HG02623 (cell line): ENCODE measurements at regions not wholly inside any gene's neighbourhood (a gene's known extent, or its start where the extent isn't known, plus 50 kb on each side); places are given as distances from the start of the nearest gene placed in this dataset.

Source experiments
- ATAC-seq: cut with Tn5 transposase; IDR thresholded peaks from one replicate; pipeline ENCODE4 v1.9.1; 2021; ENCODE audit warnings: moderate library complexity; ENCODE audit not compliant: unreplicated experiment

DNA sequence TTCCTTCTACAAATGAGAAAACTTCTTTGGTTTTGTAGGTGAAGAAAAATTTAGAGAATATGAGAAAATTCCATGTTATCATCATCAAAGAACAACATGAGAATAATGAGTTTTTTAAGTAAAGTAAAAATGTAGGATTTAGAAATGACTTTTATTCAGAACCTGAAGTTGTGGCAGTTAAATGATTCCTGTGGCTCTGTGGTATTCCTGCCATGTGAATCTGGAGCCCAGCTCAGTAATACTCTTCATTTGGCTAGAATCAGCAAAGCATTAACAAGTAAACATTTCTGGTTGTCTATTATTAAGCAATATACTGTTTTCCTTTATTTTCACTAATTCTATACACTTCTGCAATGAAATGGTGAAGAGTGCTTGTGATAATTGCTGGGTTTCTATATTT, 95.6 kb upstream of the E2F7 start:
- ATAC-seq: no peak

DNA sequence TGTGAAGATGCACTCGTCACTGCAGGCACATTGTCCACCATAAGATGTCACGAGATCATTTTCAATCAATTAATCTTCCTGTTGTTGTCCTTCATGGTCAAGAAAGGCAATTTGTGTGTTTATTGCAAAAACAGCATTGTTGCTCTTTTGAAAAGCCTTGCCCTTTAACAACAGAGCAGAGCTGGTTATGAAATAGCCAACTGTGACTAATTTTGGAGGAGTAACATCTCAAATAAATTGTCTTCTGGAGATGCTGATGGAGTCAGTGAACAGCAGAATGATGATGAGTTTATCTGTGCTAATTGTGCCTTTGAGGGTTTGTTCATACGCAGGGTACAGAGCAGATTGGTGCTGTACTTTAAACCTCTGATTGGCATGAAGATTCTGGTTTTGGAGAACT, 88.3 kb upstream of the E2F7 start:
- ATAC-seq: no peak

DNA sequence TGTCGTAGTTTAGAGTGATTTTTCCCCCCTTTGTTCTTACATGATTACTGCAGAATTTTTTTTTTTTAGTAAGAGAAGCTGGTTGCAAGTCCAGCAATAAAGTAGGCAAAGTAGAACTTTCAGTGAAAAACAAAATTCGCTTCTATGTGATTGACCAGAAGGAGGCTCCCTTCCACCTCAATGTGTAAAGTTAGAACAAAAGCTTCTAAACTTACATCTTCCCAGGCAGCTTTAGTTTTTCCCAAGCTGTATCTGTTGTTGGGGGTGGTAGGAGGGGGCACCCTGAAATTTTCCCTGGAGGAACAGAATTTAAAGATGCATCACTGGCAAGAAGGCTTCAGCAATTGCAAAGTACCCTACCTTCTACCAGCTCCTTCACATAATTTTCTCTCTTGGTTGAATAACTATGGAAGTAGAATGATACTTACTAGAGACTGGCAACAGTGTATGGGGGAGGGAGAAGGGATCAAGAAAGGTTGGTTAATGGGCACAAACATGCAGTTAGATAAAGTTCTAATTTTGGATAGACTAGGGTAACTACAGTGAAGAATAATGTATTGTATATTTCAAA, 87.3 kb upstream of the E2F7 start:
- ATAC-seq: no peak

DNA sequence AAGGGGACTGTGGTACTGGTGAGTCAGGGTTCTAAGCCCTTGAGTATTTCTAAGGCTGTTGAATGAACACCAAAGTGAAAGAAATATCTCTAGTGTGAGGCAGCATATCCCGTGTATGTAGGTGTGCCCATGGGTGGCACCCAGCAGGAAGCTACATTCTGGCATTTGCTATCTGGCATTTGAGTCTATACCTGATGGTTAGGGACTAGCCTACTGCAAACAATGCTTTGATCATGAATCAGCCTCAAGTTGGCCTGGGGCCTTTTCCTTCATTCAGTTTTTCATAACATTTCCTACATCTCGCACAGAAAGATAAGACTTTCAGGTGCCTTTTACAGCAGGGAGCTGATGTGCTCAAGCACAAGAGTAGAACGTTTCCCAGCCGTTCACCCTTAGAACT, 85.7 kb upstream of the E2F7 start:
- no peak for ATAC-seq

DNA sequence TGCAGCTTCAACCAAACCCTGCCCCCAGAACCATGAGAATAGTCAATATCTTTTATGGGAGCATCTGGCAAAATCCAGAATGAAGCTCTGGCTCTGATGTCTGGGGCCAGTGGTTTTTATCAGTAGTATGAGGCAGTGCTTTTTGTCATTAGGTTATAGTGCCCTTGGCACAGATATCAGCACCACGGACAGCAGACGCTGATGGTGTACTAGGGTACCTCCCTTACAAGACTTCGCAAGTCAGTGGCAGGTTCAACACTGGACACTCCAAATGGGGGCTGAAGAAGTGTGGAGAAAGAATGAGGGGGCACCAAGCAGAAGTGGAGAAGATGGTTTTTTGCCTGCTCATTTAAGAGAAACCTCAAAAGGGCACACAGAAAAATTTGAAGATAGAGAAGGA, 68.2 kb upstream of the E2F7 start:
- no peak for ATAC-seq

DNA sequence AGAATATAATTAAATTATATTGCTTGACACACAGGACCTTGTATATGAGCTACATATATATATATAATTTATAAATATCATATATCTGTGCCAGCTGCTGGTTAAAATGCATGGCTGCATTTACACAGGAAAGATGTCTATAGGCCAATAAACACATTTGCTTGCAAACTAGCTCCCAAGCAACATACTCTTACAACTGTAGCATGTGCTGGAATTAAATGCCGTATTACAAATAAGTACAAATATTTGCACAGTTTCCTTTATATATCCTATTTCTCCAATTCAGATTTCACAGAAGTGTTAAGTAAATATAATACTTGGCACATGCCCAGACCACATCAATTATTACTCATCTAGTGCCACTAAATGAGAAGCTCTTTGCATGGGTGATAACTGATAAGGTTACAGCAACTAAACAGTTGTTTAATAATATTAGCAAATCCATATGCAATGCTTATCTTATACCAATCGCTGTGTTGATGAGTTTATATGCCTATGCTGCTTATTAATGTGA, 66.7 kb upstream of the E2F7 start:
- no peak for ATAC-seq

DNA sequence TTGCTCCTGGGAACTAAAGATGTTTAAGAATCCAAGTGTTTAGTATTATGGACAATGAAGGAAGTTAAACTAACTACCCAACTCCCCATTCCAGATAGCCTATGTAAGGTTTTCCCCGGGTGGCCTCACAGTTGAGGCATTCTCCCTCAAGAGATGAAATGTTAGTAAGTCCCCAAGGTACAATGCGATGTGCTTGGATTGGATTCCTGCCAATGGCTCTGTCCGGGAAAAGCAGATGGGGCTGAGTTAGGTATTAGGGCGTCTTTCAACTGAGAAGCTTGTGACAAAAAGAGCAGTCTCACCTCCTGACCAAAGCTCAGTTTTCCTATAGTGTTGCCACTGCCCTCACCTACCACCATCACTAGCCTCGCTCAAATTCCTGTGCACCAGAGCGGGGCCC, 64.8 kb upstream of the E2F7 start:
- no peak for ATAC-seq

DNA sequence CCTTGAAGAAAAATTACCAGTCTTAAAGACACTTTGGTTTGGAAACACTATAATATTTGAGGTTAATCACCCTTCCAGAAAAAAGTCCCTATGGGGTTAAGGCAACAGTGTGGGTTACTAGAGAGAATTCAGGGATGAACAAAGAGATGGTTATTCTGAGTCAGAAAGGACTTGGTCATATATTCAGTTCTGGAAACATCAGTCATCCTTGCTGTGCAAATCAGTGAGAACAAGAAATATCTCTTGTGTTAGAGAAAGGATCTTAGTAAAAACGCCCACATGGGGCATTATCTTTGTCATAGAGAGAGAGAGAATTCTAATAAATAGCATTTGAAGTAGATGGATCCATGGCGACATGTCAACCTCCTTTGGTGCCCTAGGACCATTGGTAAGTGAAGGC, 59.4 kb upstream of the E2F7 start:
- ATAC-seq: peak; percentile 78

DNA sequence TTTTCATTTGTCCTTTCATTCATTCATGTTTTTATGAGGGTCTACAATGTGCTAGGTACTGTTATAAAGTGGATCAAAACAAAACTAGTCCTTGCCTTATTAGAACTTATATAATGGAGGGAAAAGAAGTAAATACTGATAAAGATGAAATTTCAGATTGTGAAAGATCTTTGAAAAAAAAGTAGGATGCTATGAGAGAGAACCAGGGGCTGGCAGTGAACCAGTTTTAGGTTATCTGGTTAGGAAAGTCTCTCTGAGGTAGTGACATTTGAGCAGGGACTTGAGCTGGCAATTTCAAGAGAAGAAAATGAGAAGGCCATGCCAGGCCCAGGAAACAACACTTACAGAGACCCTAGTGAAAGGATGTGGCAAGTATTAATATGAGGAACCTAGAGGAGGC, 57.3 kb upstream of the E2F7 start:
- no peak for ATAC-seq

DNA sequence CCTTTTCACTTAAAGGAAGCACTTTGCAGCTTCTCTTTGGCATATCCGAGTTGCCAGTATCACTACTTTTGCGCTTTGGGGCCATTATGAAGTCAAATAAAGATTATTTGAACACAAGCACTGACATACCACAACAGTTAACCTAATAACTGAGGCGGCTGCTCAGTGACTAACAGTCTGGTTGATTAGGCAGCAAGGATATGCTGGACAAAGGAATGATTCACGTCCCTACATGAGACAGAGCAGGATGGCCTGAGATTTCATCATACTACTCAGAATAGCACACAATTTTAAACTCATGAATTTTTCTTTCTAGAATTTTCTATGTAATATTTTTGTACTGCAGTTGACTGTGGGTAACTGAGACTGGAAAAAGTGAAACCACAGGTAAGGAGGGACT, 56.9 kb upstream of the E2F7 start:
- no peak for ATAC-seq

DNA sequence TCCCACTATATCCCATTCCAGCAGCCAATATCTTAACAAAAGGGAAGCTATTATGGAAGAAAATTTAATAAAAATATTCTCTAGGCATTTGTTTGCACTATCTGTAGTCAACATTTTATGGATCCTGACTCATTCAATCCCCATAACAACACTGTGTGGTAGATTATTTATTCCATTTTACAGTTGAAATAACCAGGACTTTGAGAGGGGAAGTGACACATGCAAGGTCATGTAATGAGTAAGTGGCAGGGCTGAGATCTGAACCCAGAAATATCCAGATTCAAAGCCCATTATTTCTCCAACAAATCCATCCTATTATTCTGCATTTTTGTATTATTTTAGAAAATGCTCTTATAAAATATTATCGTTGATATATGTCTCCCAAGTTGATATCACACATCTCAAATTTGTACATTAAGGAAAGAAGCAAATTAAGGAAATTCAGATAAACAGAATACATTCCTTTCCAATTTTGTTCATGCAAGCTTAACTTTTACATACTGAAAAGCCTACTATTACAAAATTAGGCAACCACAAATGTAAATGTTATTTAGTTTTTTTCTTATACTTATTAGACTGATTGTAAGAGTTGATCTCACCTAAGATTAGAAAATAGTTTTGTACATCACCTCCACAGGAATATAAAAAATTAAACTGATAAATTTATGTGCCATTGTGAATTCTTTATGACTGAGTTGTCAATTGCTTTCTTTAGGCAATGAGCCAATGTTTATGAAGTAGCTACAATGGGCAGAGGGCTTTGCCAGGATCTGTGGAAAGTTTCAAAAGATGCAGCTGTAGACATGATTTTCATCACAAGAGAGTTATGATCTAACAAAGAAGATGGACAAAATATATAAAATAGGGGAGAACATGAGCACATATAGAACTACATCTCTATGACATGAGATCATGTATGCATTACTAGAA, 55.1 kb upstream of the E2F7 start:
- no peak for ATAC-seq

DNA sequence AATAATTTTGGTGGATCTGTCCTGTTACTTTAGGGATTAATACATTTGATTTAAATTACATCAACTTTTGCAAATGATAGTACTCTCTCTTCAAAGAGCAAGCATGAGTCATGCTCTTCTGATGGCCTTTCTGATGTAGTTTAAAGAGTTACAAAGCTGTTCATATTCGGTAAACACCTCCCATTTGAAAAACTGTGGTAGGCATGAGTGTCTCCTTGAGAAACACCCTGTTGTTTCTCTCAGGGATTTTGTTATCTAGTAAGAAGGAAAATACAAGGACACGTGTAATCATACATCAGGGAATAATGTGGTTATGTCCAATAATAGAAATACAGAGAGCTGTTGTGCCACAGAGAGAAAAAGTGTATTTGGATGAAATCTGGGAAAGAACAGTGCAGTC, 53.3 kb upstream of the E2F7 start:
- ATAC-seq: no peak

DNA sequence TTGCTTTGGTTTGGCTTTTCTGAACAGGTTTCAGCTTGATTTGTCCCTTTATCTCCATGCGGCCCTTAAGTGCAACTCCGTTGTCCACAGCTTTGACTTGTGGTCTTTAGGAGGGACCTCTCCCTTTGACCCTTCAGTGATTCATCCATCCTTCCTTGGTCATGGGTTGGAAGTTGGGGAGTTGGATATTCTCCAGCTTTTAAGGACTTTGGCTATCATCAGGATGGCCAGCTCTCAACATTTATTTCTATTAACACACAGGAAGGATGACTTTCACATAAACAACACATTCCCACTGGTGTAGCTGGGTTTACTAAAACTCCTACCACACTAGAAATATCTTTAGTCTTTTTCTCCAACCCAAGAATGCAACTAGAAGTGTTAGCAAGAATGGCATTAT, 50.9 kb upstream of the E2F7 start:
- ATAC-seq: no peak

DNA sequence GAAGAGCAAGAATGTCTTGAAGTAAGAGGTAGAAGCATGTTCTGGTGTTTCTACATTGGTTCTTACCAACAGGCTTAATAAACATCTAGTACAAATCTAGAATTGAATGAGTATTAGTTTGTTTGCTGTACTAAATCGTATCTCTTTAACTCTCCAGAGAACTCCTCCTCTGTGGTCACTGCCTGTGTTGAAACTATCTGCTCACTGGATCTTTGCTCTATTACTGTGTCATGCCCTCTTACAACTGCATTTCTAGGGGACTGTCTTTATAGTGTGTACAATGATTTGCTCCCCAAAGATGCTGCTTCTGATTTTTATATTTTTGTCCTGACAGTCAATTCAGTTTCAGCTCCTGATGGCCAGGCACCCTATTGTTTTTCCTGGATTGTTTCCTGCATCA, 50.1 kb upstream of the E2F7 start:
- no peak for ATAC-seq
